ENCODE measurements at regions not wholly inside any gene's neighbourhood (a gene's known extent, or its start where the extent isn't known, plus 50 kb on each side); places are given as distances from the start of the nearest gene placed in this dataset.

DNA sequence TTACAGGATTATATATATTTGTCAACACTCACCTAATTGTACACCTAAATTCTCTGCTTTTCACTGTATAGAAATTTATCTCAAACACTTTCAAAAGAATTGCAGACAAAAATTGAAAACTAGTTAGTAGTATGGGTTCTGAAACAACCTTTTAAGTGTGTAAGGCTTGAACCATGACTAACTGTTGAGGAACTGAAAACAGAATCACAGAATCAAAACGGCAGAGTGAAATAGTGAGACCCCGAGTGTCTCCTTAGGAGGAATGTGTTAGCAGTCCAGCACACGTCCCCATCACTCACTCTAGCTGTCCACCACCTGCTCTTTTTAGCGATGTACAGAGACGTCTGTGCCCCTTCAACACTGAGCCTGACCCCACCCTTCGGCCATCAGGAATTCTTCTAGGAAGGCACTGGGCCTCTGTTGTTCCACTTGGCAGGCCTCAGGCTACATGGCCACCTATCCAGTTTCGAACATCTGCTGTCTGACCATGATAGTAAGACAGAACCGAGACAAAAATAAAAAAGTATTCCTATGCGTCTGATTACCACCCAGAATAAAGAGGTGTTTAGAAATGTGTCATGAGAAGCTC is 227.4 kb downstream of the C6orf118 start:
- no peak for DNase-seq

DNA sequence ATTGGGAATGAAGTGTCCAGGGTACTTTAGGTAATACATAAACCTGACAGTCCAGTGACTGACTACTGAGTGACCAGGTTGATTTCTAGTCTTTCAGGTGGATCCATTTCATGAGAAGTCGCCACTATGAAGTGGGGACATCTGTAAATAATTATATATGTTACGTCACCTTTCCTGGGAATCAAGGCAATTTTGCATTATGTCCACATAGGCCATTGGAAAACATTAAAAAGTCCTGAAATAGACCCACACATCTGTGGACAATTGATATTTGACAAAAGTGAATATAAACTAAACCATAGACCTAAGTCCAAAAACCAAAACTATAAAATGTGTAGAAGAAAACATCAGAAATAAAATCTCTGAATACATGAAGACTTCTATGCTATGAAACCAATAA is 231.5 kb downstream of the C6orf118 start:
- DNase-seq: no peak

DNA sequence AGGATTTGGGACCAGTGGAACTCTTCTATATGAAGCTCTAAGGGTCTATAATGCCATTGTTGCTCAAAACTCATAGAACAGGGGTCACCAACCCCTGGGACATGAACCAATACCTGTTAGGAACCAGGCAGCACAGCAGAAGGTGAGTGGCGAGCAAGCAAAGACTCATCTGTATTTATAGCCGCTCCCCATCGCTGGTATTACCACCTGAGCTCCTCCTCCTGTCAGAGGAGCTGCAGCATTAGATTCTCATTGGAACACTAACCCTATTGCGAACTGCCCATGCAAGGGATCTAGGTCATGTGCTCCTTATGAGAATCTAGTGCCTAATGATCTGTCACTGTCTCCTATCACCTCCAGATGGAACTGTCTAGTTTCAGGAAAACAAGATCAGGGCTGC is 237.5 kb downstream of the C6orf118 start:
- DNase-seq: no peak

DNA sequence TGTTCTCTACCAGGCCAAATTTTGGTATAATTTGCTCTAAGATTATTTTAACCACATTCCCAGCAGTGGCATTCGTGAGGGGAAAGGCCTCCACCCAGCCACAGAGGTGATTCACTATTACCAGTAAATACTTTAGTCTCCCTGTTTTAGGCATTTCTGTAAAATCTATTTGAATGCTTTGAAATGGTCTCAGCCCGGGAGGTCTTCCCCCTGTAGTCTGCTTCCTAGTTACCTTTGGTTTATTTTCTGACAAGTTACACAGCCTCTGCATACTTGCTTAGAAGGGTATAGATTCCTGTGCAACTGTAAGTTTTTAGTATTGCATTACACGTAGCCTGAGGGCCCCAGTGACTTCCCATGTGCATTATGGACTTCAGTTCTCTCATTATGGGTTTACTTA is 248.7 kb downstream of the C6orf118 start:
- no peak for DNase-seq

DNA sequence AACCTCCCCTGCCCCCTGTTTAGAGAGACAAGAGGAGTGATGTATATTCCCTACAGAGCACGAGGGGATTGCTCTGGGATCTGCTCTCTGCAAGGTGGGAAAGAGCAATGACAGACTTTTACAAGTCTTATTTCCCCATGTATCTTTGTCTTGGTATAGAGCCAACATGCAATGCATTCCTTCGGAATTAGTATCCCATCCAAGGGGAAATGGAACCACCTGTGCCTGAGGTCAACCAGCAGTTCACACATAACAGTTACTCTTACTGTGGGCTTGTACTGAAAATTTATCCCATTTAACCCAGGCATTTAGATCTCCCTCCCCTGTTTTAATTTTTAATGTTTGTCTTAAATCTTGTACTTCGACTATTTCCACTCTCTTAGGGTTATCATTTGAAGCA is 250.4 kb downstream of the C6orf118 start:
- DNase-seq: no peak

DNA sequence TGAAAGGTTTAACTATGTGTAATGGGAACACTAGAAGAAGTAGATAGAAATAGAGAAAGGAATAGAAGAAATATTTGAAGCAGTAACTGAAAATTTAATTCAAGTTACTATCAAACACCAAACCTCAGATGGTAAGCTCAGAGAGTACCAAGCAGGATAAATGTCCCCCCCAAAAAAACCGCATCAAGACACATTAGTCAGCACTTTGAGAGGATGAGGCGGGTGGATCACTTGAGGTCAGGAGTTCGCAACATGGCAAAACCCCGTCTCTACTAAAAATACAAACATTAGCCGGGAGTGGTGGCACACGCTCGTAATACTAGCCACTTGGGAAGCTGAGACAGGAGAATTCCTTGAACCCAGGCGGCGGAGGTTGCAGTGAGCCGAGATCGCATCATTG is 253.1 kb downstream of the C6orf118 start:
- DNase-seq: no peak

DNA sequence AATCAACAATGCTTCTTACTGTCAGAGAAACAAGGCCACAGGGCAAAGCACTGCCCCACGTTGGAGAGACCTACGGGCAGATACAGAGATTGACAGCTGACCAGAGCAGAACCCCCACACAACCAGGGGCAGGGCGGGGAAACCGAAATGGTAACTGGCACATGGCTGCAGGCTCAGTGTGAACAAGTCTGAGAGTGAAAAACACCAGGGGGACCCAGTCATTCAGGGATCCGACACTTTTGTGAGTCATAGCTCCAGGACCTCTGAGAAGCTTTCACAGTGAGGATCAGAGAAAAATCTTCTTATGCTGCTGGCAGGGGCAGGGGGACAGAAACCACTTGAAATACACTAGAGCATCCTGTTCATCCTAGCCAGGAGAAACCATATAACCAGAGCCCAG is 254.2 kb downstream of the C6orf118 start:
- no peak for DNase-seq

DNA sequence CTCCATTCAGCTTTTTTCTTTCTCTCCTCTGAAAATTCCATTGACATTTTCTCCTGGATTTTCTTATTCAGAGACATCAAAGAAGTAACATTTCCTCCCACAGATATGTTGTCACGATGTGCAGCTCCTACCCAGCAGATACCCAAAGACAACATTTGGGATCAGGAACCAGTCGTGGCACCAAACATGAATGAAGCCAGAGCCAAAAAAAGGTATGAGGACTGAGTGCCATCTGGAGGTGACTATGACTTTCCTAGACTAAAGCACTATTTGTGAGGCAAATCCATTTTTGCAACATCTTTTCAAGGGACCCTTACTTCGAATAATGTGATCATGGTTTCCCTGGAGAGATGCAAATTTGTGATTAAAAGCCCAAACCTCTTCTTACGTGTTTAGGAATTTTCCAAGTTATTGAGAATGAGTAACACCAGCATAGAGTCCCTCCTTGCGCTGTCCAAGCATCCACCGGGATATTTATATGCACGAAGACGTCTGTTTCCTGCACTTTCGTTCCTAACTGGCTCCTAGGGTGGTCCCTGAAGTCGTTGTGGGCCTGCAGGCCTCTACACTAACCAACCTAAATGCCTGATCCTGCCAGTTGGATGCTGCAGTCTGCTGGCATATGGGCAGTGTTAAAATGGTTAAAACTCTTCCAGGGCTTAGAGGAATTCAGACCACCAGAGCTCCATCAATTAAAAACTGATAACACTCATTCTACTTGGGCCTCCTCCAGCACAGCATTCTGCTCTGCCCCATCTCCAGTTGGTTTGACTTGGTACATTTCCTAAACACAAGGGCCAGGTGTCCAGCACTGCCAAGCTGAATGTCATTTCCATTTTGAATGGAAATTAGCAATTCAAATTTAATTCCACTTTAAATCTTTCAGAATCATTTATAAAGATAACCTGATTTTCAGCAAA is 256.6 kb downstream of the C6orf118 start:
- DNase-seq: no peak

DNA sequence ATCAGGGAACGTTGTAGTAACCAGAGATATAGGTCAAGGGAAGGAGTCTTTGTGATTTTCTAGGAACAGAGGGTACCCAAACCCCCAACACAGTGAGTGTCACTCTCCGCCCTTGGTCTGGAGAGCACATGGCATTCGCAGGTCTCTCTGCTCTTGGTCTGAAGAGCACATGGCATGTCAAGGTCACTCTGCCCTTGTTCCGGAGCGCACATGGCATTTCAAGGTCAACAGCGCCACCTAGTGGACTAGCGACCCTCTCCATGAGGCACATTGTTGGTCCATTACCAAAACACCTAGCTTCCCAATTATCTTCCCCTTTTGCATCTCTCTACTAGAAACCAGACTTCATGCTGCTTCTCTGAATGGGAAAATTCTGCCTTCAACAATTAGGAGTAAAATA is 260.0 kb downstream of the C6orf118 start:
- no peak for DNase-seq

DNA sequence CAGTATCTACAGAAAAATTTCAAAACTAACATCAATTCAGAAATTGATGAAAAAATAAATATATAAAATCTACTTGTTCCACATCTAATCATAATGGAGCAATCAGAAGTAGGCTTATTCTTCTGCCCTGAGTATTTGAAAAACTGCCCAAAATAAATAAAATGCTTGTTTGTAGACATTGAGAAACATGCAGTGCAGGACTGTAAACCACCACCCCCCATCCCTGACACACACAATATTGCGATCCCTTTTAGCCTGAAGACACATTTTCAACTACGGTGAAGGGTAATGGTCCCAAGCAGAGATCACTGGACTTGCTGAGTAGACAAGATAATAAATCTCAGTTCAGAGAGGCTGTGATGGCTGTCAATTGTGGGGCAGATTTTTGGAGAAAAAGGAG is 261.5 kb downstream of the C6orf118 start:
- no peak for DNase-seq

DNA sequence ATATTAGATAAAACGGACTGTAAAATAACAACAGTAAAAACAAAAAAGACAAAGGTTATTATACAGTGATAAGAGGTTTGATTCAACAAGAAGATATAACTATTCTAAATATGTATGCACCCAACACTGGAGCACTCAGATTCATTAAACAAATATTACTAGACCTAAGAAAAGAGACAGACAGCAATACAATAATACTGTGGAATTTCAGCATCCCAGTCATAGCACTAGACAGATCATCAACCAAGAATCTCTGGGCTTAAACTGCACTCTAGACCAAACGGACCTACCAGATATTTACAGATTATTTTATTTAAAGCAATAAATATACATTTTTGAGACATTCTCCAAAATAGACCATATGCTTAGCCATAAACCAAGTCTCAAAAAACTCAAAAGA is 263.8 kb downstream of the C6orf118 start:
- no peak for DNase-seq

DNA sequence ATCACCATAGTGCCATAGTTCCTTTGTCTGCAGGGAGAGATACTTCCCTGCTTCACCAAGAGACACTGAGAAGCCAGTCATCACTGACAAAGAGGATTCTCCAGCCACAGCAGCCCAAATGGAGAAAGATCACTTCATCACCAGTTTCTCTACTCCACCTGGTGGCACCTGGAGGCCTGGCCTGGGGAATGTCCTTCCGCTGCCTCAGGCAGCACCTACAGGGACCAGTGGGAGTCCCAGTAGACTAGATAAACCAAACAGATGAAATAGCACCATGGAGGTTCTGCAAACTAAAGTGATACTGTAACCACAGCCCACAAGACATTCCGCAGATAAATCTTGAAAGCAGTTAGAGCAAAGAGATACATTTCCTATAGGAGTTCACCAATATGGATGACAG is 266.5 kb downstream of the C6orf118 start:
- no peak for DNase-seq

DNA sequence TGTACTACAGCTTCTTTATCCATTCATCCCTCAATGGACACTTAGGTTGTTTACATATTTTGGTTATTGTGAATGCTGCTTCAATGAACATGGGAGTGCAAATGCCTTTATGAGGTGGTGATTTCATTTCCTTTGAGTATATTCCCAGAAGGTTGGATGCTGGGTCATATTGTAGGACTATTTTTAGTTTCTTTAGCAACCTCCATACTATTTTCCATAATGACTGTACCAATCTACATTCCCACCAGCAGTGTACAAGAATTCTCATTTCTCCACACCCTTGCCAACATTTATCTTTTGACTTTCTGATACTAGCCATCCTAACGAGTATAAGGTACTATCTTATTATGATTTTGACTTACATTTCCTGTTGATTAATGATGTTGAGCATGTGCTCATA is 269.0 kb downstream of the C6orf118 start:
- DNase-seq: no peak

DNA sequence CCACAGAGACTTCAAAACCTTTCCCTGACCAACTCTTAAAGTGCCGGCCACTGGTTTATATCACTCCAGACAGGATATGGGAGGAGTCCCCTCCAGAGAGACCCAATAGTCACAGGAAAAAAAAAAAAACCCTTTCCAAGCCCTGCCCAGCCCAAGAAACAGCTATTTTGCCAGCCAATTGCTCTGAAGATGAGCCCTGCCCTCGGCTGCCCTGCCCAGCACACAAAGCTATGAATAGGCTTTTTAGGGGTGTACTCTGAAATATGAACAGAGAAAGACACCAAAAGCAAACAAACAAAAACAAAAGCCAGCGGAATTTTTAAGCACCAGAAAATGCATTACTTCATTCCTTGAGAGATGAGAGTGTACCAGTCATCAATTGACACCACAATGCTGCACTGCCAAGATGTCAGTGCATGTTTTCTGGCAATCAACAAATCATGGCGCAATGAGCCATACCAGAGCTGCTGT is 275.1 kb downstream of the C6orf118 start:
- DNase-seq: no peak

DNA sequence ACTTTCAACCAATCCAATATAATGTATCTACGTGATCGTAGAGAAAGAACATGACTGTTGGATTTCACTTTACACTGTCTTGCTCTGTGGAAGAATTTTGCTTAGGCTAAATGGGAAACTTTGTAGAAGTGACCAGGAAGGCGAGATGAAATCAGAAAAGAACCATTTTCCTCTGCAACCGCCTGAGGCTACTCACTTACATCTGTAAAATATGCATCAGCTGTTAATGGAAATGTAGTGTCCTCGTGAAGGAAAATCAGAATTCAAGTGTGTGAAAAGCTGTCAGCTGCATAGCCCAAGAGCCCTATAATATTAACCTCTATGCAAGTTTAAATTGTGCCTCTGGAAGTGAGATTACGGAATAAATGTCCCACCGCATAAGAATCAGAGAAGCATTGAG is 277.9 kb downstream of the C6orf118 start:
- no peak for DNase-seq

DNA sequence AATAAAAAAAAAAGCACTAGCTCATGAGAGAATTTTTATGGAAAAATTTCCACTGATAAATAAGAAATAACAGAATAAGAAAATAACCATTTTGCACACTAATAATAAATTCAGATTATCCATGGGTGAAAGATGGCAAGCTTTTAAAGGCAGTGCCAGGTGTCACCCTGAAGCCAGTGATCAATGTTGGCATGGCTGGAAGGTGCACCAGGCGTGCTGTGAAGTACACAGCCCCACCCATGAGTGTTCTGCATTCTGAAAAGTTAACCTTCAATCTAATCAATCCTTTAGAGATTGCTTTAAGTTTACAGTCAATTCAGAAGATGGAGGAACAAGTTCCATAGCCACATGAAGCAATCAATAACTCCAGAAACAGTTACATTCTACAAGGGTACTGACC is 284.4 kb downstream of the C6orf118 start:
- no peak for DNase-seq

DNA sequence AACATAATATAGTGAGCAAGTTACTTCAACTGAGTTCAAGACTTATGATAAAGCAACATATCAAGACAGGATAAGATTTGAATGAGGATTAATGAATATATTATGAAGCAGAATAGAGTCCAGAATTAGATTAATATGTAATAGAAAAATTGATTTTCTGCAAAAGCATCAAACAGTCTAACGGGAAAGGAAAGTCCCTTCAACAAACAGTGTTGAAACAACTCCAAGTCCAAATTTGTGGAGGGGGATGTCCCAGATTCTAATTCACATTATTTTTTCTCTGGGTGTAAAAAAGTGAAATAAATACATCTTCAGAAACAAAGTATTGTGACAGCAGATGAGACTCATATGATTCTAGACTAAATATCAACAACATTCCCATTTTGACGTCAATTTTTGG is 289.7 kb downstream of the C6orf118 start:
- DNase-seq: no peak

DNA sequence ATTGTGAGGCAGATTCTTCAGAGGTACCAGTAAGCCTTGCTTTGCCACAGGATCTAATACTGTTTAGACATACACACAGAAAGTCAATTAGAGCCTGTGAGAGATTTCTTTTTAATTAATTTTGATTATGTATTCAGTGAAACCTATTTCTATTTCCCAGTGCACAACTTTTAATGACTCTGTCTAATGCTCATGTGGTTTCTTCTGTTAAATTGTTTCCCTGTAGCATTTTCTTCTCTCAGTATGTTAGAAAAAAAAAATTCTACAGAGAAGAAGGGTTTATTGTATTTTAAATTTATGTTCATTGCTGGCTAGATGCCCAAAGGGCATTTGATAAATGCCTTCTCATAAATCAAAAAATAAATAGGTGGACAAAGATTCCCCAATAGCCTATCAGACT is 293.7 kb downstream of the C6orf118 start:
- no peak for DNase-seq

DNA sequence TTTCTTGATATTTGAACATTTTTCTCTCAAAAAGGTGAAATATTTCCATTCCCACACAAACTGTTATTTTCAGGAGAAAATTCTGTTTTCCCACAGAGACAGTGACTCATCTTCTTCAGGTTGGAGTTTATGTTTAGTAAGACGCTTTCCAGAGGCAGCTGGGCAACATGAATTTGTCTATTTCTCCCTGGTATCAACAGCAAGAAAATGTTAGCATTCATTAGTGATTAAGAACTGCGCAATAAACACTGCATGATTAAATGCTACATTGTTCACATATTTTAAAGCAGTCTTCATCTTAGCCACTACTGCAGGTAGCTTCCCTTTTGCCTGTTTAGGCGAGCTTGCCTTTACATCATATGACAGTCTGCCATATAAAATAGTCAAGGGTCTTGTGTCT is 295.7 kb downstream of the C6orf118 start:
- no peak for DNase-seq

DNA sequence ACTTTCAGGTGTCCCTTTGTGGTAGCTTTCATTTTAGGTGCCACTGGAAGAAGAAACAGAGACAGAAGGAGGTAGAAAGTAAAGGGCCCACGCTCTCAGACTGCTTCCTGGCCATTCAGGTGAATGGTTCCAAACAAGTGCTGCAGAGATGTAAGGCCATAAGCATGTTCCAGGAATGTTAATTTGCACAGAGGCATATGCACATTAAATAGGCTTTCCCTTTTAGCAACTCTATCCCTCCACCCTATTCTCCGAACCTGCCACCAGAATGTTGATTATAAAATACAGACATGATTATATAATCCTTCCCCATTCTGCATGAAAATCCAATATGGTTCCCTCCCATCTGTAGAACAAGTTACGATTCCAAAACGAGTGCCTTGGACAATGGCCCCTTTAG is 297.2 kb downstream of the C6orf118 start:
- DNase-seq: no peak

DNA sequence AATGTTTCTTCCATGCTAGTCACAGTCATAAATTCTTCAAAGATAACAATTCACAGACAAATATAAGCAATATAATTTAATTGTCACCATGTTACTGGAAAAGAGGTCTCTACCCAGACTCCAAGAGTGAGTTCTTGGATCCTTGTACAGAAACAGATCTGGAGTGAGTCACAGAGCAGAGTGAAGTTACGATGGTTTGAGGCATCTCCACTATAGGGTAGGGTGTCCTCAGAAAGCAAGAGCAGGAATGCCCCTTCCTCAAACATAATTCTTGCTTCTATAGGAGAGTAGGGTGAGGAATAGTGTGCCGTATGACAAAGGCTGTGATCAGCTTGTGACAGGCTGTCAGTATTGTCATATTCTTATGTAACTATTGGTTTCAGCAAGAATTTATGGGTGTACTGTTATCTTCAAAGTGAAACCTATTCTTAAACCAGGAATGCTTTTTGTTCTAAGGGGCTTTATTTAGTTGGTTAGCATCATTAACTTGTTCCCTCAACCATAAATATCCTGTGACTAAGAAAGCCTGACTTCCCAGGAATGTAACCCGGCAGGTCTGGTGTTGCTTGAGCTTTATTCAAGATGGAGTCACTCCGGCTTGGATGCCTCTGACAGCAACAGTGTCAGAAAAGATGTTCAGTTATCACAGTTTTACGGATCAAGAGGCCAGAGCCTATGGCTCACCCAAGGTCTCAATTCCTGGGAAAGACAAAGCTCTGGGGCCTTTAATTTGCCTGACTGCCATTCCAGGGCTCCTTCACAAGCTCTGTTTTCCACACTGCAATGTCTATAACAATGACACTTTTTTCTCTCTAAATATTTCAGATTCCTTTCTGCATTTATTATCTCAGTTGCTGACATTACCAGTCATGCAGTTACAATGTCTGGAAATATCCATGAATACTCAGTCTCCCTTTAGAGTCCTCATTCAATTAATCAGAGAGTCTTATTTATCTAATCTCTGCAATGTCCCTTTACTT is 298.6 kb downstream of the C6orf118 start:
- no peak for DNase-seq

DNA sequence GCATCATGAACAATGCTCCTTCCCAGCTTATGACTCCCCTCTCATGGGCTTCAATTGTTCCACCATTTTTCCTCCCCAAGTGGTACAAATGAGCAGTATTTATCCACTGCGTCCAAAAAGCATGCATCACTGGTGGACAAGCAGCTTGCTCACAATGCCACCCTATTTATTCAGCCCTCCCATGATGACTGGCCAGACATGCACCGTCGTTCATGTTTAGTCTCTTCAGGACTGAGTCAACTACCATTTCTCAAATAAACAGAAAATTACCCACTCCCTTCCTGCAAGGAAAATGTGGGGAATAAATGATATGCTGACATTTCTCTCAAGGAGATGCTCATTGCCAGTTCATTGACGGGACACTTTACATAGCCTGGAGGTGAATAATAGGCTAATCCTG is 300.4 kb downstream of the C6orf118 start:
- DNase-seq: no peak

DNA sequence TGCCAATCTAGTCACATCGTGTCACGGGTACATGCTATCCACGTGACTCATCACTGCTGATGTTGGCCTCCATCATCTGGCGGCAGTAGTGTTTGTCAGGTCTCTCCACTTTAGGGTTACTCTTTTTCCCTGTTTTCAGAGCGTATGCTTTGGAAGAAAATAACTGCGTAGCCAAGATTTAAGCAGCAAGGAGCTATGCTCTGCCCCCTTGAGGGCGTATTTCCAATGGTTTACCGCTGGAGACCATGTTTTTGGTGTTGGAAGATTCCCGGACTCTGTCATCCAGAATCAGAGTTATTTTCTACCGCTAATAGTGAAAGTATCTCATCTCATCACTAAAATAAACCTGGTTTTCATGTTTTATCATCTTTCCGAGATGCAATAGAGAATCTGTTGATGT is 306.5 kb downstream of the C6orf118 start:
- DNase-seq: no peak

All from CD4-positive, alpha-beta T cell treated with Interleukin-1 beta for 1 hour (primary cell).